Esophagus muscularis mucosa (tissue), 4 donors: ENCODE measurements at regions not wholly inside any gene's neighbourhood (a gene's known extent, or its start where the extent isn't known, plus 50 kb on each side); places are given as distances from the start of the nearest gene placed in this dataset.

ENCODE experiments used
- DNase-seq: peaks from one replicate; pipeline ENCODE4 v3.0.0-alpha.2; 2017; ENCODE audit errors: extremely low spot score
- H3K27ac ChIP-seq, 4 donors: fragments of 200-600 bp; sonication (generic); replicated peaks in 1 of 4; 1 replicate in 3 of 4; 2 replicates in 1 of 4; pipeline ENCODE4 v1.5.1; 2016 to 2019; ENCODE audit warnings: mild to moderate bottlenecking in 1 of 4
- H3K27me3 ChIP-seq, 4 donors: fragments of 200-600 bp; sonication (generic); one replicate each; pipeline versions ENCODE4 v1.5.1 to v1.6.0; 2016 to 2019
- H3K36me3 ChIP-seq, 4 donors: fragments of 200-600 bp; sonication (generic); one replicate each; pipeline ENCODE4 v1.5.1; 2016 to 2019
- H3K4me1 ChIP-seq, 4 donors: fragments of 200-600 bp; sonication (generic); one replicate each; pipeline ENCODE4 v1.5.1; 2016 to 2019
- H3K4me3 ChIP-seq, 4 donors: fragments of 200-600 bp; sonication (generic); 1 replicate in 2 of 4; 2 replicates in 2 of 4; pipeline ENCODE4 v1.5.1; 2016 to 2019; ENCODE audit warnings: mild to moderate bottlenecking in 4 of 4, moderate library complexity in 1 of 4
- H3K9me3 ChIP-seq, 4 donors: fragments of 200-600 bp; sonication (generic); 1 replicate in 3 of 4; 2 replicates in 1 of 4; pipeline ENCODE4 v1.5.1; 2016 to 2019
- EP300 ChIP-seq: sonication (generic); formaldehyde crosslinking; IDR thresholded peaks from one replicate; pipeline ENCODE4 v1.6.1; 2017; ENCODE audit warnings: antibody characterized with exemption
- POLR2A ChIP-seq: fragments of 450-650 bp; IDR thresholded peaks from one replicate; pipeline ENCODE4 v1.6.1; 2017; ENCODE audit warnings: antibody characterized with exemption, moderate library complexity, mild to moderate bottlenecking, low read depth
- POLR2AphosphoS5 ChIP-seq, 2 donors: sonication (generic); formaldehyde crosslinking; IDR thresholded peaks; one replicate each; pipeline ENCODE4 v1.6.1; 2017; ENCODE audit warnings: antibody characterized with exemption in 2 of 2
- WGBS: methylation state at CpG from one replicate; pipeline ENCODE4 v1.1.5; 2018; 5-methylcytosine and 5-hydroxymethylcytosine counted together
- intact Hi-C: fragments of 100-400 bp; cut with DNase I; formaldehyde crosslinking; loops from one replicate; pipeline ENCODE4 v1.15.1; 2023
- TF ChIP-seq, protein P1 (sequence below), 3 experiments: fragments of 200-600 bp in 2 of 3; fragments of 450-650 bp in 1 of 3; sonication (generic) in 2 of 3; IDR thresholded peaks; one replicate each; pipeline ENCODE4 v1.5.1; 2017 to 2019; ENCODE audit warnings: antibody characterized with exemption in 3 of 3, mild to moderate bottlenecking in 2 of 3, moderate library complexity in 1 of 3

DNA sequence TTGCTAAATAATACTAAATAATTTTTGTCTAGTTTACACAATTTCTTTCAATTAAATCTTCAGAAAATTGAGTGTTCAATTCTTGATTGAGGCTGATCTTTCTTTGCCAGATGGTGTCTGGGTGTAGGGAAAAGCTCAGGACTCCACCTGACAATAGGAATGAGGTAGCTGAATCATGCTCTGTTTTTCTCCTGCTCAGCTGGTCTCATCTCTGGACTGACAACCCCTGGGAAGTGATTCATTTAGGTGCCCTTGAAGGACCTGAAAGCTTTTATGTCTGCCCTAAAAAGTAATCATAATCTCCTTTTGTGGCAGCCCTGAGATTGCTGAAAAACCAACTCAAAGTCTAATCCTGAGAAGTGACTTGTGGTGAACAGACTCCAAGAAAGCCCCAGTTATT is 255.4 kb downstream of the ETNK1 start:
- TF ChIP-seq, protein P1, sequence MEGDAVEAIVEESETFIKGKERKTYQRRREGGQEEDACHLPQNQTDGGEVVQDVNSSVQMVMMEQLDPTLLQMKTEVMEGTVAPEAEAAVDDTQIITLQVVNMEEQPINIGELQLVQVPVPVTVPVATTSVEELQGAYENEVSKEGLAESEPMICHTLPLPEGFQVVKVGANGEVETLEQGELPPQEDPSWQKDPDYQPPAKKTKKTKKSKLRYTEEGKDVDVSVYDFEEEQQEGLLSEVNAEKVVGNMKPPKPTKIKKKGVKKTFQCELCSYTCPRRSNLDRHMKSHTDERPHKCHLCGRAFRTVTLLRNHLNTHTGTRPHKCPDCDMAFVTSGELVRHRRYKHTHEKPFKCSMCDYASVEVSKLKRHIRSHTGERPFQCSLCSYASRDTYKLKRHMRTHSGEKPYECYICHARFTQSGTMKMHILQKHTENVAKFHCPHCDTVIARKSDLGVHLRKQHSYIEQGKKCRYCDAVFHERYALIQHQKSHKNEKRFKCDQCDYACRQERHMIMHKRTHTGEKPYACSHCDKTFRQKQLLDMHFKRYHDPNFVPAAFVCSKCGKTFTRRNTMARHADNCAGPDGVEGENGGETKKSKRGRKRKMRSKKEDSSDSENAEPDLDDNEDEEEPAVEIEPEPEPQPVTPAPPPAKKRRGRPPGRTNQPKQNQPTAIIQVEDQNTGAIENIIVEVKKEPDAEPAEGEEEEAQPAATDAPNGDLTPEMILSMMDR (IDR thresholded peaks at IDR 0.05) = no peak
- no peak for TF ChIP-seq POLR2AphosphoS5 (IDR thresholded peaks at IDR 0.05)
- TF ChIP-seq EP300 = no peak
- no peaks in the 10 kb centered on the region for H3K36me3 ChIP-seq
- H3K4me3 ChIP-seq = no peak overlapping the region
- intact Hi-C loops = no loop called here
- H3K4me1 ChIP-seq = no peaks in the 10 kb centered on the region
- DNase-seq = no peak
- no peak overlapping the region for H3K27ac ChIP-seq
- no peaks in the 10 kb centered on the region for H3K9me3 ChIP-seq
- H3K27me3 ChIP-seq = no peaks in the 10 kb centered on the region

DNA sequence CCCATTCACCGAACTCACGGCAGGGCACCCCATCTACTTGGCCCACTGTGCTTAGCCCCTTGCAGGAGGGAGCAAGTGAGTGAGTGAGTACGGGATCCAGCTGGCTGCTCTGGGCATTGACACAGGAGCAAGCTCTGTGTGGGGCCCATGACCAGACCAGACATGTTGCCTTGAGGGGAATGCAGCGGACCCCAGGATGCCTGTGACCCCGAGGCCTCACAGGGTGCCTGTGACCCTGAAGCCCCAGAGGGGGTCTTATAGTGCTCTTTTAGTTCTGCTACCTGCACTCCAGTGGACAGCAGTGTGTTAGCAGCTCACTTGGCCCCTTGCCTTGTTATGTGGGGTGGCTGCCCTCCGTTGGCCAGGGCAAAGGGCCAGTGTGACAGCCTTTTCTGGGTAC is 255.8 kb downstream of the ETNK1 start:
- Histone ChIP-seq H3K4me3 (no peak overlapping the region), H3K36me3 (no peaks in the 10 kb centered on the region), H3K4me1 (no peaks in the 10 kb centered on the region), H3K9me3 (peaks cover 0 to 3% (median 0%) of the 10 kb centered on the region in 4 donors), H3K27me3 (no peaks in the 10 kb centered on the region), H3K27ac (no peak overlapping the region)
- WGBS = 88% methylated on average over 3 of the region's 6 CpGs
- TF ChIP-seq POLR2AphosphoS5 (IDR thresholded peaks at IDR 0.05) (no peak), POLR2A (no peak), EP300 (no peak)
- TF ChIP-seq, protein P1 (IDR thresholded peaks at IDR 0.05) = no peak
- intact Hi-C loops = no loop called here
- no peak for DNase-seq

DNA sequence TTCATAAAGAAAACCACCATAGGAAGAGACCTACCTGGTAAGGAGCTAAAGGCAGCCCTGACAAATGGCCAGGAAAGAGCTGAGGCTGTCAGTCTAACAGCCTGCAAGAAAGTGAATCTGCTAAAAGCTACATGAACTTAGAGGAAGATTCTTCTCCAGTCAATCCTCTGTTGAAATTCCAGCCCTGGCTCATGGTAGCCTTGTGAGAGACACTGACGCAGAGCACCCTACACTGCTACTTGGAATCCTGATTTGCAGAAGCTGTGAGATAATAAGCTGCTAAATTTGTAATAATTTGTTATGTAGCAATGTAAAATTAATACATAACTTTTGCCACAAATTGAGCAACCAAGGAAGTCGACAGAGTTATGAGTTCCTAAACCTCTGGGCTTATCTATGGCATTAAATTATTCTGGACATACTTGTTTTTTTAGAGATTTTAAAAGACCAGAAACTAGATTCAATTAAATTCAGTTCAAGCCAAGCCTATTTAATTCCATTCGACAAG is 257.0 kb downstream of the ETNK1 start:
- H3K4me1 ChIP-seq = no peaks in the 10 kb centered on the region
- 86% methylated on average over 3 of the region's 3 CpGs for WGBS
- no peak for TF ChIP-seq EP300
- no peak for TF ChIP-seq POLR2AphosphoS5 (IDR thresholded peaks at IDR 0.05)
- TF ChIP-seq POLR2A = no peak
- TF ChIP-seq, protein P1 (IDR thresholded peaks at IDR 0.05) = no peak
- intact Hi-C loops = no loop called here
- peaks cover 0 to 8% (median 0%) of the 10 kb centered on the region in 4 donors for H3K9me3 ChIP-seq
- no peak for DNase-seq
- H3K36me3 ChIP-seq = no peaks in the 10 kb centered on the region
- H3K27me3 ChIP-seq = no peaks in the 10 kb centered on the region
- H3K27ac ChIP-seq = no peak overlapping the region
- no peak overlapping the region for H3K4me3 ChIP-seq

DNA sequence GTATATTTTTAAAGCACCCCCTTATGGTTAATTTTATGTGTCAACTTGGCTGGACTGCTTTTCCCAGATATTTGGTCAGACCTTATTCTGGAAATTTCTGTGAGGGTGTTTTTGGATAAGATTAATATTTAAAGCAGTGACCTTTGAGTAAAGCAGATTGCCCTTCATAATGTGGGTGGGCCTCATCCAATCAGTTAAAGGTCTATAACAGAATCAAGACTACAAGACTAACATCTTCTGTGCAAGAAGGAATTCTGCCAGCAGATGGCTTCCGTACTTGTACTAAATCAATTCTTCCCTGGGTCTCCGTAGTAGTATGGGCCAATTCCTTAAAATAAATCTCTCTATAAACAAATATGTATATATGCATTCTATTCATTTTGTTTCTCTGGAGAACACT is 257.6 kb downstream of the ETNK1 start:
- no peak for DNase-seq
- 76% methylated on average over 2 of the region's 2 CpGs for WGBS
- H3K27me3 ChIP-seq = no peaks in the 10 kb centered on the region
- H3K36me3 ChIP-seq = no peaks in the 10 kb centered on the region
- no peaks in the 10 kb centered on the region for H3K4me1 ChIP-seq
- no peak overlapping the region for H3K27ac ChIP-seq
- H3K4me3 ChIP-seq = no peak overlapping the region
- intact Hi-C loops = no loop called here
- TF ChIP-seq POLR2AphosphoS5 (IDR thresholded peaks at IDR 0.05) (no peak), EP300 (no peak), POLR2A (no peak)
- TF ChIP-seq, protein P1 (IDR thresholded peaks at IDR 0.05) = no peak
- peaks cover 0 to 8% (median 0%) of the 10 kb centered on the region in 4 donors for H3K9me3 ChIP-seq

DNA sequence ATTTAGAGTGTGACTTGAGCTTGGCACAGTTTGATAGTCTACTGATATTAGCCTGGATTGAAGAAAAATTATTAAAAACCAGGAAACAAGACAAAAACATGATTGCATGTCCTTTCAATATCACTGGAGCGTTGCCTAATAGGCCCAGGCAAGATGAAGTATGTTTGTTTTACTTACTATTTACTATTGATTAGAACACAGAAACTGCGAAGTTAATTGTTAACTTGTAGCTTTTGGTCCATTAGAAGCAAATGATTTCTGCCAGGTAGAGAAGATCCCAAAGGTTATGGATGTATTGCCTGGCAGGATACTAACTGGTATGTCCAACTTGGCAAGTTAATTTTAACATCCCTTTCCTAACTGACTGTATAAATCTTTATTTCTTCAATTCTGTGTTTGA is 268.9 kb downstream of the ETNK1 start:
- intact Hi-C loops = no loop called here
- H3K4me1 ChIP-seq = no peaks in the 10 kb centered on the region
- no peak for DNase-seq
- H3K4me3 ChIP-seq = no peak overlapping the region
- no peaks in the 10 kb centered on the region for H3K27me3 ChIP-seq
- H3K27ac ChIP-seq = no peak overlapping the region
- TF ChIP-seq POLR2A (no peak), EP300 (no peak), POLR2AphosphoS5 (IDR thresholded peaks at IDR 0.05) (no peak)
- TF ChIP-seq, protein P1 (IDR thresholded peaks at IDR 0.05) = no peak
- no peaks in the 10 kb centered on the region for H3K36me3 ChIP-seq
- 88% methylated on average over 2 of the region's 2 CpGs for WGBS
- H3K9me3 ChIP-seq = peaks cover 0 to 7% (median 3%) of the 10 kb centered on the region in 4 donors
